ENCODE measurements at regions not wholly inside any gene's neighbourhood (a gene's known extent, or its start where the extent isn't known, plus 50 kb on each side); places are given as distances from the start of the nearest gene placed in this dataset.

DNA sequence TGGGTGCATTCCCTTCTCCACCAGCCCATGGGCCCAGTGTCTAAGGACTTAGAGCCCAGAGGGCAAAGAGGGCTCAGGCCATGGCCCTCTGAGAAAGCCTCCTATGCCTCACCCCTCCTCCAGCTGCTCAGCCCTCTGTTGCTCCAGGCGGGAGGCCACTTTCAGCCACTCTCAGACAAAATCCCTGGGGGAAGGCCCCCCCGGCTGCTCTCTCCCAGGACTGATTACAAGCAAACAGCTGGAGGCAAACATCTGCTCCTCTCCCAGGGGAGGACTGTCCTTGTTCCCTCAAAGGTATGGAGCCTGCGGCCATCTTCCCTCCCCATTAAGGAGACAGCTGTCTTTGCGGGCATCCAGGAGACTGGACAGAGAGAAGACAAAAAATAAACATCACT is 54.9 kb upstream of the DLX4 start:
- peaks cover 3% of the 10 kb centered on the region for H4K20me1 ChIP-seq (ENCODE audit: control insufficient read depth, extremely low read depth, insufficient read depth, low read length)
- no peaks in the 10 kb centered on the region for H3K36me3 ChIP-seq (ENCODE audit: control insufficient read depth in 2 of 2, extremely low read depth in 1 of 2, insufficient read depth in 2 of 2, low read length in 2 of 2)
- H3K79me2 ChIP-seq (ENCODE audit: control insufficient read depth, insufficient read depth, low read length) = no peaks in the 10 kb centered on the region
- no peak overlapping the region for H3K4me2 ChIP-seq (ENCODE audit: control insufficient read depth, extremely low read depth, insufficient read depth, low read depth, low read length)
- no peak overlapping the region for H3K9ac ChIP-seq (ENCODE audit: control insufficient read depth, extremely low read depth, insufficient read depth, low read length)
- DNase-seq (ENCODE audit: low read depth, low spot score) (no peak), FAIRE-seq (no peak)
- H3K9me3 ChIP-seq (ENCODE audit: control insufficient read depth, low read depth, low read length) = no peaks in the 10 kb centered on the region
- H3K27ac ChIP-seq (ENCODE audit: control insufficient read depth, insufficient read depth, low read length) = no peak overlapping the region
- no peaks in the 10 kb centered on the region for H3K9me1 ChIP-seq (ENCODE audit: control insufficient read depth, extremely low read depth, insufficient read depth, low read length)
- H3K4me1 ChIP-seq (ENCODE audit: control insufficient read depth, extremely low read depth, insufficient read depth, low read length) = peaks cover 7% of the 10 kb centered on the region
- H3K4me3 ChIP-seq (ENCODE audit: control insufficient read depth in 2 of 3, extremely low read depth in 1 of 3, insufficient read depth in 2 of 3, low read depth in 1 of 3, low read length in 3 of 3) = no peak overlapping the region
- dilution Hi-C loops (cut with MboI; ENCODE audit: extremely low pct_ligation_motif_present, low sequenced_read_pairs) = no loop called here
- no peak overlapping the region for H2AFZ ChIP-seq (ENCODE audit: control insufficient read depth, low read length)
- H3K27me3 ChIP-seq (ENCODE audit: control insufficient read depth, extremely low read depth, insufficient read depth, low read length) = peaks cover 61% of the 10 kb centered on the region
- TF ChIP-seq EZH2 (IDR thresholded peaks at IDR 0.05; ENCODE audit: low read length) = no peak
- TF ChIP-seq, protein P1, sequence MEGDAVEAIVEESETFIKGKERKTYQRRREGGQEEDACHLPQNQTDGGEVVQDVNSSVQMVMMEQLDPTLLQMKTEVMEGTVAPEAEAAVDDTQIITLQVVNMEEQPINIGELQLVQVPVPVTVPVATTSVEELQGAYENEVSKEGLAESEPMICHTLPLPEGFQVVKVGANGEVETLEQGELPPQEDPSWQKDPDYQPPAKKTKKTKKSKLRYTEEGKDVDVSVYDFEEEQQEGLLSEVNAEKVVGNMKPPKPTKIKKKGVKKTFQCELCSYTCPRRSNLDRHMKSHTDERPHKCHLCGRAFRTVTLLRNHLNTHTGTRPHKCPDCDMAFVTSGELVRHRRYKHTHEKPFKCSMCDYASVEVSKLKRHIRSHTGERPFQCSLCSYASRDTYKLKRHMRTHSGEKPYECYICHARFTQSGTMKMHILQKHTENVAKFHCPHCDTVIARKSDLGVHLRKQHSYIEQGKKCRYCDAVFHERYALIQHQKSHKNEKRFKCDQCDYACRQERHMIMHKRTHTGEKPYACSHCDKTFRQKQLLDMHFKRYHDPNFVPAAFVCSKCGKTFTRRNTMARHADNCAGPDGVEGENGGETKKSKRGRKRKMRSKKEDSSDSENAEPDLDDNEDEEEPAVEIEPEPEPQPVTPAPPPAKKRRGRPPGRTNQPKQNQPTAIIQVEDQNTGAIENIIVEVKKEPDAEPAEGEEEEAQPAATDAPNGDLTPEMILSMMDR (optimal IDR thresholded peaks at IDR 0.05 in 1 of 3, IDR thresholded peaks at IDR 0.05 in 1 of 3, conservative IDR thresholded peaks at IDR 0.05 in 1 of 3; ENCODE audit: extremely low read depth in 1 of 3, insufficient read depth in 2 of 3, low read length in 3 of 3) = no peak

DNA sequence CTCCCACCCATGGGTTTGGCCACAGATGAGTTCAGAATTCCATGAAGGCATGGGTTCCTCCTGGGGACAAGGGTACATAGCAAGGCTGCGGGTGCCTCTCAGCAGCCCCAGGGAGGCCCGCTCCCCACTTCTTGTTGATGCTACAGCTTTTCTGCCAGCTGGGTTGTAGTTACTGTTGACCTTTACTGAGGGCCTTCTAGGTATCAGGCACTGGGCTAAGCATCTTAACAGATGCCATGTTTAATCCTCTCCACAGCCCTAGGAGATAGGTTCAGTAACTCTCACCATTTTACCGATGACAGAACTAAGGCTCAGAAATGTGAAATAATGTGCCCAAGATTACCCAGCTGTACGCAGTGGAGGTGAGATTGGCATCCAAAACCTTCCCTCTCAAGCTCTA is 54.3 kb upstream of the DLX4 start:
- TF ChIP-seq EZH2 (IDR thresholded peaks at IDR 0.05; ENCODE audit: low read length) = no peak
- TF ChIP-seq, protein P1 (optimal IDR thresholded peaks at IDR 0.05 in 1 of 3, IDR thresholded peaks at IDR 0.05 in 1 of 3, conservative IDR thresholded peaks at IDR 0.05 in 1 of 3; ENCODE audit: extremely low read depth in 1 of 3, insufficient read depth in 2 of 3, low read length in 3 of 3) = no peak
- no peak for DNase-seq (ENCODE audit: low read depth, low spot score)
- Histone ChIP-seq H3K4me1 (ENCODE audit: control insufficient read depth, extremely low read depth, insufficient read depth, low read length) (peaks cover 7% of the 10 kb centered on the region), H3K27ac (ENCODE audit: control insufficient read depth, insufficient read depth, low read length) (no peak overlapping the region), H3K36me3 (ENCODE audit: control insufficient read depth in 2 of 2, extremely low read depth in 1 of 2, insufficient read depth in 2 of 2, low read length in 2 of 2) (no peaks in the 10 kb centered on the region), H4K20me1 (ENCODE audit: control insufficient read depth, extremely low read depth, insufficient read depth, low read length) (peaks cover 3% of the 10 kb centered on the region), H3K9ac (ENCODE audit: control insufficient read depth, extremely low read depth, insufficient read depth, low read length) (no peak overlapping the region), H3K27me3 (ENCODE audit: control insufficient read depth, extremely low read depth, insufficient read depth, low read length) (peaks cover 56% of the 10 kb centered on the region), H3K9me1 (ENCODE audit: control insufficient read depth, extremely low read depth, insufficient read depth, low read length) (no peaks in the 10 kb centered on the region), H3K4me2 (ENCODE audit: control insufficient read depth, extremely low read depth, insufficient read depth, low read depth, low read length) (no peak overlapping the region), H3K79me2 (ENCODE audit: control insufficient read depth, insufficient read depth, low read length) (no peaks in the 10 kb centered on the region), H2AFZ (ENCODE audit: control insufficient read depth, low read length) (no peak overlapping the region), H3K9me3 (ENCODE audit: control insufficient read depth, low read depth, low read length) (no peaks in the 10 kb centered on the region), H3K4me3 (ENCODE audit: control insufficient read depth in 2 of 3, extremely low read depth in 1 of 3, insufficient read depth in 2 of 3, low read depth in 1 of 3, low read length in 3 of 3) (no peak overlapping the region)
- dilution Hi-C loops (cut with MboI; ENCODE audit: extremely low pct_ligation_motif_present, low sequenced_read_pairs) = no loop called here
- no peak for FAIRE-seq

Data from keratinocyte (primary cell).